ENCODE measurements at regions not wholly inside any gene's neighbourhood (a gene's known extent, or its start where the extent isn't known, plus 50 kb on each side); places are given as distances from the start of the nearest gene placed in this dataset.
"Not testable (repeated sequence)": the region's sequence is repeated elsewhere in the genome, so short reads cannot be mapped to it uniquely, and the experiment has no call there.

- intact Hi-C loops (cut with DNase I), result no loop called here
- H3K27ac ChIP-seq, result no peak overlapping the region
- DNase-seq (ENCODE audit: extremely low spot score in 2 of 2), result no peak
- H3K36me3 ChIP-seq, result no peaks in the 10 kb centered on the region
- H3K9me3 ChIP-seq, result no peaks in the 10 kb centered on the region
- H3K4me1 ChIP-seq, result peaks cover 13% of the 10 kb centered on the region
- no peak overlapping the region for H3K4me3 ChIP-seq
- TF ChIP-seq POLR2AphosphoS5 (IDR thresholded peaks at IDR 0.05; ENCODE audit: insufficient read depth in 1 of 2, low read depth in 1 of 2) (no peak), CTCF (IDR thresholded peaks at IDR 0.05) (no peak), POLR2A (IDR thresholded peaks at IDR 0.05) (no peak)
- H3K27me3 ChIP-seq, result no peaks in the 10 kb centered on the region
Observed at GRCh38 chr11:56845121-56845732, 96.7 kb upstream of the OR9G4 start.

GRCh38 chr11:56843816-56844215, 95.3 kb upstream of the OR9G4 start:
- no peak for DNase-seq (ENCODE audit: extremely low spot score in 2 of 2)
- H3K36me3 ChIP-seq, result no peaks in the 10 kb centered on the region
- H3K4me1 ChIP-seq, result peaks cover 13% of the 10 kb centered on the region
- TF ChIP-seq POLR2AphosphoS5 (IDR thresholded peaks at IDR 0.05; ENCODE audit: insufficient read depth in 1 of 2, low read depth in 1 of 2) (no peak), CTCF (IDR thresholded peaks at IDR 0.05) (no peak), POLR2A (IDR thresholded peaks at IDR 0.05) (no peak)
- H3K27me3 ChIP-seq, result no peaks in the 10 kb centered on the region
- intact Hi-C loops (cut with DNase I), result no loop called here
- H3K4me3 ChIP-seq, result no peak overlapping the region
- no peak overlapping the region for H3K27ac ChIP-seq
- H3K9me3 ChIP-seq, result no peaks in the 10 kb centered on the region

GRCh38 chr11:56842814-56843794, 94.6 kb upstream of the OR9G4 start:
- intact Hi-C loops (cut with DNase I), result no loop called here
- Histone ChIP-seq H3K4me3 (no peak overlapping the region), H3K36me3 (no peaks in the 10 kb centered on the region)

GRCh38 chr11:56841210-56841810, 92.8 kb upstream of the OR9G4 start:
- DNase-seq (ENCODE audit: extremely low spot score in 2 of 2), result no peak
- Histone ChIP-seq H3K4me3 (no peak overlapping the region), H3K27me3 (no peaks in the 10 kb centered on the region), H3K4me1 (peaks cover under 1% of the 10 kb centered on the region), H3K27ac (no peak overlapping the region), H3K36me3 (no peaks in the 10 kb centered on the region), H3K9me3 (no peaks in the 10 kb centered on the region)
- peak; percentile 43 to 75 (median 63) for TF ChIP-seq CTCF (IDR thresholded peaks at IDR 0.05)
- TF ChIP-seq POLR2AphosphoS5 (IDR thresholded peaks at IDR 0.05; ENCODE audit: insufficient read depth in 1 of 2, low read depth in 1 of 2), result peak in 1 of 2 donors; percentile 19
- no peak for TF ChIP-seq POLR2A (IDR thresholded peaks at IDR 0.05)
- intact Hi-C loops (cut with DNase I), result no loop called here

More at GRCh38 chr11:56842814-56843794, 94.6 kb upstream of the OR9G4 start:
- Histone ChIP-seq H3K4me1 (peaks cover 13% of the 10 kb centered on the region), H3K9me3 (no peaks in the 10 kb centered on the region), H3K27me3 (no peaks in the 10 kb centered on the region), H3K27ac (no peak overlapping the region)
- TF ChIP-seq CTCF (IDR thresholded peaks at IDR 0.05) (no peak), POLR2AphosphoS5 (IDR thresholded peaks at IDR 0.05; ENCODE audit: insufficient read depth in 1 of 2, low read depth in 1 of 2) (no peak), POLR2A (IDR thresholded peaks at IDR 0.05) (no peak)
- DNase-seq (ENCODE audit: extremely low spot score in 2 of 2), result no peak

GRCh38 chr11:56827357-56827756, 78.9 kb upstream of the OR9G4 start:
- not testable (repeated sequence) for DNase-seq (ENCODE audit: extremely low spot score in 2 of 2); H3K27me3 ChIP-seq; H3K36me3 ChIP-seq; H3K9me3 ChIP-seq; H3K4me1 ChIP-seq; H3K27ac ChIP-seq; H3K4me3 ChIP-seq
- intact Hi-C loops (cut with DNase I), result loop anchor here (10.0 kb wide), 1 partner anchor 1987 kb away; no protein-coding TSS in a partner anchor
